Islet precursor cell (in vitro differentiated cells): ENCODE measurements at regions not wholly inside any gene's neighbourhood (a gene's known extent, or its start where the extent isn't known, plus 50 kb on each side); places are given as distances from the start of the nearest gene placed in this dataset.
A peak's percentile ranks its signal among the peaks of the same experiment; 100 is the strongest.
"Not testable (repeated sequence)": the region's sequence is repeated elsewhere in the genome, so short reads cannot be mapped to it uniquely, and the experiment has no call there.

Experiments
- DNase-seq: peaks from one replicate; pipeline ENCODE4 v3.0.0-alpha.2; 2018

- DNase-seq: peak; percentile 38
These were observed 164.4 kb upstream of the AFDN start for GRCh38 chr6:167662075-167662880.

- peak; percentile 63 for DNase-seq
These were observed 163.9 kb upstream of the AFDN start for GRCh38 chr6:167662881-167663205.

GRCh38 chr6:167663316-167663715, 163.4 kb upstream of the AFDN start:
- DNase-seq: no peak

GRCh38 chr6:167663784-167664443, 162.8 kb upstream of the AFDN start:
- peak; percentile 43 for DNase-seq

- peak; percentile 46 for DNase-seq
These were observed 161.7 kb upstream of the AFDN start for GRCh38 chr6:167664678-167665660.

- peak; percentile 35 for DNase-seq
These were observed 160.9 kb upstream of the AFDN start for GRCh38 chr6:167665698-167666330.

GRCh38 chr6:167666571-167667203, 160.0 kb upstream of the AFDN start:
- DNase-seq: no peak

- DNase-seq: no peak
These were observed 159.3 kb upstream of the AFDN start for GRCh38 chr6:167667204-167668018.

GRCh38 chr6:167668019-167668753, 158.5 kb upstream of the AFDN start:
- DNase-seq: no peak

GRCh38 chr6:167668754-167669552, 157.8 kb upstream of the AFDN start:
- DNase-seq: no peak

GRCh38 chr6:167669553-167669849, 157.2 kb upstream of the AFDN start:
- no peak for DNase-seq

GRCh38 chr6:167669870-167670802, 156.6 kb upstream of the AFDN start:
- peak; percentile 97 for DNase-seq

- no peak for DNase-seq
These were observed 155.8 kb upstream of the AFDN start for GRCh38 chr6:167670938-167671338.

- not testable (repeated sequence) for DNase-seq
These were observed 155.2 kb upstream of the AFDN start for GRCh38 chr6:167671379-167671976.

GRCh38 chr6:167671977-167672687, 154.6 kb upstream of the AFDN start:
- DNase-seq: no peak

- no peak for DNase-seq
These were observed 154.0 kb upstream of the AFDN start for GRCh38 chr6:167672738-167673137.

- DNase-seq: no peak
These were observed 152.8 kb upstream of the AFDN start for GRCh38 chr6:167673946-167674345.

GRCh38 chr6:167674486-167674885, 152.2 kb upstream of the AFDN start:
- no peak for DNase-seq
